K562 (cell line): ENCODE measurements at regions not wholly inside any gene's neighbourhood (a gene's known extent, or its start where the extent isn't known, plus 50 kb on each side); places are given as distances from the start of the nearest gene placed in this dataset.

Source experiments
- ATAC-seq: fragments of 200-7000 bp; cut with Tn5 transposase; 3 replicates; pipeline ENCODE4 v1.9.1; 2020; ENCODE audit warnings: moderate library complexity
- BruUV-seq: library from RNA; stranded (reverse); fragments of 400-500 nt; replicated peaks from 2 replicates; lab custom pipeline; 2021; lab: Mats Ljungman, UMichigan
- CTCF ChIA-PET: fragments of 300-600 bp; formaldehyde crosslinking; extraction: SDS; loops from one replicate; lab custom pipeline; 2021; ENCODE audit warnings: low intra/inter-chr PET ratio; lab: Yijun Ruan, JAX
- POLR2A ChIA-PET: fragments of 300-600, 350-650 bp; sonication (Branson Sonifier 250); formaldehyde crosslinking; extraction: SDS; loops from one replicate; lab custom pipeline; 2021; ENCODE audit warnings: antibody characterized with exemption, inconsistent platforms; lab: Yijun Ruan, JAX
- DNase-seq, 4 experiments: peaks; one replicate each; pipeline versions ENCODE4 v3.0.0 to v3.0.0-alpha.2; 2011 to 2018; ENCODE audit warnings: low spot score in 3 of 4, mixed read lengths in 3 of 4; ENCODE audit errors: extremely low read depth in 1 of 4
- FAIRE-seq: peaks from 2 replicates; lab custom pipeline; 2011; peaks lifted over from hg19 to GRCh38; lab: Jason Lieb, UNC
- H2AFZ ChIP-seq: 2 replicates; pipeline ENCODE4 v1.6.0; 2011; ENCODE audit warnings: low read depth, low read length, control low read depth, inconsistent platforms
- H3K27ac ChIP-seq: fragments of 200-600 bp; 3 replicates; pipeline ENCODE4 v1.8.0; 2011; ENCODE audit warnings: low read depth, mild to moderate bottlenecking, control low read depth, inconsistent platforms, low read length, moderate library complexity, mixed read lengths; ENCODE audit errors: extremely low read depth
- H3K27me3 ChIP-seq, 2 experiments: fragments of 300-600 bp in 1 of 2; 2 replicates in 1 of 2; 3 replicates in 1 of 2; pipeline versions ENCODE4 v1.6.0 to v1.8.0; 2011; ENCODE audit warnings: inconsistent platforms in 2 of 2, low read length in 2 of 2, mild to moderate bottlenecking in 1 of 2, mixed read lengths in 1 of 2, moderate library complexity in 1 of 2; ENCODE audit not compliant: control insufficient read depth in 2 of 2, insufficient read depth in 2 of 2
- H3K36me3 ChIP-seq: fragments of 300-600 bp; 3 replicates; pipeline ENCODE4 v1.8.0; 2011; ENCODE audit warnings: mild to moderate bottlenecking, low read length, inconsistent platforms; ENCODE audit not compliant: control insufficient read depth, insufficient read depth
- H3K4me1 ChIP-seq, 2 experiments: fragments of 200-600 bp in 1 of 2; replicated peaks in 1 of 2; 2 replicates in 1 of 2; 3 replicates in 1 of 2; pipeline versions ENCODE4 v1.5.1 to v1.8.0; 2011; ENCODE audit warnings: inconsistent platforms in 2 of 2, low read length in 2 of 2, mild to moderate bottlenecking in 1 of 2, mixed read lengths in 1 of 2, moderate library complexity in 1 of 2; ENCODE audit not compliant: control insufficient read depth in 2 of 2, insufficient read depth in 2 of 2
- H3K4me2 ChIP-seq: 2 replicates; pipeline ENCODE4 v1.6.1; 2011; ENCODE audit warnings: low read length, control low read depth, inconsistent platforms, mixed read lengths; ENCODE audit not compliant: insufficient read depth
- H3K4me3 ChIP-seq: fragments of 200-600 bp; sonication (generic), shearing (Covaris generic); 2 replicates; pipeline ENCODE4 v1.5.1; 2016; ENCODE audit warnings: control low read depth, inconsistent platforms
- H3K79me2 ChIP-seq: fragments of 200-600 bp; 3 replicates; pipeline ENCODE4 v1.8.0; 2011; ENCODE audit warnings: low read length, inconsistent platforms; ENCODE audit not compliant: control insufficient read depth, insufficient read depth
- H3K9ac ChIP-seq, 2 experiments: 2 replicates each; pipeline versions ENCODE4 v1.6.0 to v1.6.1; 2011; ENCODE audit warnings: low read depth in 2 of 2, low read length in 2 of 2, control low read depth in 1 of 2, inconsistent platforms in 1 of 2, mild to moderate bottlenecking in 1 of 2, mixed read lengths in 1 of 2; ENCODE audit not compliant: insufficient read depth in 1 of 2
- H3K9me1 ChIP-seq: one replicate; pipeline ENCODE4 v1.6.0; 2011; ENCODE audit warnings: inconsistent platforms, mild to moderate bottlenecking, low read length, moderate library complexity; ENCODE audit not compliant: control insufficient read depth, insufficient read depth
- H3K9me3 ChIP-seq: replicated peaks from 2 replicates; pipeline ENCODE4 v1.5.1; 2011; ENCODE audit warnings: low read depth, low read length, inconsistent platforms; ENCODE audit not compliant: control insufficient read depth, insufficient read depth
- H4K20me1 ChIP-seq: replicated peaks from 2 replicates; pipeline ENCODE4 v1.6.1; 2011; ENCODE audit warnings: low read length, inconsistent platforms, mixed read lengths; ENCODE audit not compliant: control insufficient read depth, insufficient read depth
- MEIS2 ChIP-seq: fragments of 450-650 bp; IDR thresholded peaks from 2 replicates; pipeline ENCODE4 v1.6.1; 2014; ENCODE audit warnings: mild to moderate bottlenecking; ENCODE audit not compliant: partially characterized antibody
- NFATC3 ChIP-seq: fragments of 450-650 bp; IDR thresholded peaks from 2 replicates; pipeline ENCODE4 v1.6.1; 2017; ENCODE audit warnings: mild to moderate bottlenecking
- RCOR1 ChIP-seq, 2 experiments: IDR thresholded peaks; 2 replicates each; pipeline ENCODE4 v1.6.1; 2012; ENCODE audit warnings: low read depth in 2 of 2, low read length in 2 of 2, borderline replicate concordance in 1 of 2, improper control_type of control experiment in 1 of 2
- ZKSCAN3 ChIP-seq: fragments of 250-450 bp; sonication (Bioruptor Pico); IDR thresholded peaks from 2 replicates; pipeline ENCODE4 v1.4.0; 2020
- ZNF41 ChIP-seq: fragments of 250-450 bp; sonication (Bioruptor Pico); conservative IDR thresholded peaks from 2 replicates; pipeline ENCODE4 v1.4.0; 2020; ENCODE audit warnings: mild to moderate bottlenecking
- WGBS: fragments of 100-300 bp; shearing (Covaris generic); methylation state at CpG from one replicate; pipeline ENCODE4 v1.1.6; 2016; ENCODE audit warnings: low coverage, mixed read lengths; ENCODE audit not compliant: insufficient coverage; ENCODE audit errors: missing lambda C conversion rate; 5-methylcytosine and 5-hydroxymethylcytosine counted together
- in situ Hi-C: fragments of 300-500 bp; cut with MboI; formaldehyde crosslinking; loops from 4 replicates; pipeline ENCODE4 v1.15.0; 2018; ENCODE audit warnings: inconsistent platforms, mixed read lengths
- intact Hi-C: fragments of 100-400 bp; cut with micrococcal nuclease; formaldehyde crosslinking; loops from 2 replicates; pipeline ENCODE4 v1.14.2; 2022
- TF ChIP-seq, protein P1 (sequence below): fragments of 450-650 bp; formaldehyde crosslinking; IDR thresholded peaks from 2 replicates; pipeline ENCODE4 v1.4.0; 2020; ENCODE audit warnings: mild to moderate bottlenecking, mixed read lengths
- TF ChIP-seq, protein P2 (sequence below): IDR thresholded peaks from 2 replicates; pipeline ENCODE4 v1.6.1; 2011; ENCODE audit not compliant: insufficient read length; ENCODE audit errors: extremely low read depth

- H3K9me1 ChIP-seq = no peaks in the 10 kb centered on the region
- 0% methylated on average over 2 of the region's 2 CpGs for WGBS
- no peaks in the 10 kb centered on the region for H3K79me2 ChIP-seq
- no peak overlapping the region for H2AFZ ChIP-seq
- ATAC-seq (no peak), FAIRE-seq (no peak), DNase-seq (no peak)
- ChIA-PET CTCF (no interaction called here), POLR2A (no interaction called here)
- H4K20me1 ChIP-seq = no peaks in the 10 kb centered on the region
- H3K36me3 ChIP-seq = no peaks in the 10 kb centered on the region
- H3K27ac ChIP-seq = no peak overlapping the region
- no peak overlapping the region for H3K9ac ChIP-seq
- TF ChIP-seq RCOR1 (IDR thresholded peaks at IDR 0.05; ENCODE audit: borderline replicate concordance in 1 of 2, low read depth in 2 of 2, low read length in 2 of 2) (no peak), NFATC3 (no peak)
- no peaks in the 10 kb centered on the region for H3K9me3 ChIP-seq
- no peaks in the 10 kb centered on the region for H3K27me3 ChIP-seq
- no TSS peak for BruUV-seq
- no peak overlapping the region for H3K4me2 ChIP-seq
- in situ Hi-C loops = no loop called here
- H3K4me3 ChIP-seq = no peak overlapping the region
- no peaks in the 10 kb centered on the region for H3K4me1 ChIP-seq
- intact Hi-C loops = no loop called here
Observed at GRCh38 chrX:148322906-148323305, 177.5 kb upstream of the AFF2 start.

DNA sequence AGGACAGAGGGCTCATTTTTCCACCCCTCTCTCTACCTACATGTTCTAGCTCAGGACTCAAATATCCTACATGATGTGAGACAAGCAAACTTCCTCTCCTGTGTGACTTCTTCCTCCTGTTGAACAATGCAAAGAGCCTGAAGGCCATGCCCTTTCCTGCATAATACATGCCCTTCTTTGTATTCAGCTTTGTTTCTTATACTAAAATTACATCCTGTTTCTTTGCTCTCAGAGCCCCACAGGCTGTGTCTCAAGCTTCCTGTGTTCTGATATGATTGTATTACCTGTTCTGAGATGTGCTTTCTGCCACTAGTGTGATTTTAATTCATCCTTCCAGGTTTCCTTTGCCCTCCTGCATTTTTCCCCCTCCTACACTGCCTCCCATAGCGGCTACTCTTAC is 166.4 kb upstream of the AFF2 start:
- BruUV-seq = no TSS peak
- Histone ChIP-seq H3K27me3 (no peaks in the 10 kb centered on the region), H3K36me3 (no peaks in the 10 kb centered on the region), H3K9ac (no peak overlapping the region), H3K27ac (no peak overlapping the region), H3K9me1 (no peaks in the 10 kb centered on the region), H3K79me2 (no peaks in the 10 kb centered on the region), H4K20me1 (no peaks in the 10 kb centered on the region), H3K9me3 (no peaks in the 10 kb centered on the region), H3K4me2 (no peak overlapping the region), H3K4me1 (no peaks in the 10 kb centered on the region), H2AFZ (no peak overlapping the region), H3K4me3 (no peak overlapping the region)
- ChIA-PET POLR2A (no interaction called here), CTCF (no interaction called here)
- intact Hi-C loops (no loop called here), in situ Hi-C loops (no loop called here)
- DNase-seq = no peak
- TF ChIP-seq MEIS2 (no peak), ZNF41 (CRISPR knock-in tag) (no peak), ZKSCAN3 (no peak)
- TF ChIP-seq, protein P1, sequence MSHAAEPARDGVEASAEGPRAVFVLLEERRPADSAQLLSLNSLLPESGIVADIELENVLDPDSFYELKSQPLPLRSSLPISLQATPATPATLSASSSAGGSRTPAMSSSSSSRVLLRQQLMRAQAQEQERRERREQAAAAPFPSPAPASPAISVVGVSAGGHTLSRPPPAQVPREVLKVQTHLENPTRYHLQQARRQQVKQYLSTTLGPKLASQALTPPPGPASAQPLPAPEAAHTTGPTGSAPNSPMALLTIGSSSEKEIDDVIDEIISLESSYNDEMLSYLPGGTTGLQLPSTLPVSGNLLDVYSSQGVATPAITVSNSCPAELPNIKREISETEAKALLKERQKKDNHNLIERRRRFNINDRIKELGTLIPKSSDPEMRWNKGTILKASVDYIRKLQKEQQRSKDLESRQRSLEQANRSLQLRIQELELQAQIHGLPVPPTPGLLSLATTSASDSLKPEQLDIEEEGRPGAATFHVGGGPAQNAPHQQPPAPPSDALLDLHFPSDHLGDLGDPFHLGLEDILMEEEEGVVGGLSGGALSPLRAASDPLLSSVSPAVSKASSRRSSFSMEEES (CRISPR knock-in tag) = no peak
- TF ChIP-seq, protein P2, sequence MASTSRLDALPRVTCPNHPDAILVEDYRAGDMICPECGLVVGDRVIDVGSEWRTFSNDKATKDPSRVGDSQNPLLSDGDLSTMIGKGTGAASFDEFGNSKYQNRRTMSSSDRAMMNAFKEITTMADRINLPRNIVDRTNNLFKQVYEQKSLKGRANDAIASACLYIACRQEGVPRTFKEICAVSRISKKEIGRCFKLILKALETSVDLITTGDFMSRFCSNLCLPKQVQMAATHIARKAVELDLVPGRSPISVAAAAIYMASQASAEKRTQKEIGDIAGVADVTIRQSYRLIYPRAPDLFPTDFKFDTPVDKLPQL = no peak
- ATAC-seq = no peak
- 0% methylated on average over 1 of the region's 1 CpG for WGBS
- no peak for FAIRE-seq
